K562 (cell line): ENCODE measurements at regions not wholly inside any gene's neighbourhood (a gene's known extent, or its start where the extent isn't known, plus 50 kb on each side); places are given as distances from the start of the nearest gene placed in this dataset.

ENCODE experiments used
- ATAC-seq: fragments of 200-7000 bp; cut with Tn5 transposase; 3 replicates; pipeline ENCODE4 v1.9.1; 2020; ENCODE audit warnings: moderate library complexity
- BruUV-seq: library from RNA; stranded (reverse); fragments of 400-500 nt; replicated peaks from 2 replicates; lab custom pipeline; 2021; lab: Mats Ljungman, UMichigan
- CTCF ChIA-PET: fragments of 300-600 bp; formaldehyde crosslinking; extraction: SDS; loops from one replicate; lab custom pipeline; 2021; ENCODE audit warnings: low intra/inter-chr PET ratio; lab: Yijun Ruan, JAX
- POLR2A ChIA-PET: fragments of 300-600, 350-650 bp; sonication (Branson Sonifier 250); formaldehyde crosslinking; extraction: SDS; loops from one replicate; lab custom pipeline; 2021; ENCODE audit warnings: antibody characterized with exemption, inconsistent platforms; lab: Yijun Ruan, JAX
- DNase-seq, 4 experiments: peaks; one replicate each; pipeline versions ENCODE4 v3.0.0 to v3.0.0-alpha.2; 2011 to 2018; ENCODE audit warnings: low spot score in 3 of 4, mixed read lengths in 3 of 4; ENCODE audit errors: extremely low read depth in 1 of 4
- FAIRE-seq: peaks from 2 replicates; lab custom pipeline; 2011; peaks lifted over from hg19 to GRCh38; lab: Jason Lieb, UNC
- H2AFZ ChIP-seq: 2 replicates; pipeline ENCODE4 v1.6.0; 2011; ENCODE audit warnings: low read depth, low read length, control low read depth, inconsistent platforms
- H3K27ac ChIP-seq: fragments of 200-600 bp; 3 replicates; pipeline ENCODE4 v1.8.0; 2011; ENCODE audit warnings: low read depth, mild to moderate bottlenecking, control low read depth, inconsistent platforms, low read length, moderate library complexity, mixed read lengths; ENCODE audit errors: extremely low read depth
- H3K27me3 ChIP-seq, 2 experiments: fragments of 300-600 bp in 1 of 2; 2 replicates in 1 of 2; 3 replicates in 1 of 2; pipeline versions ENCODE4 v1.6.0 to v1.8.0; 2011; ENCODE audit warnings: inconsistent platforms in 2 of 2, low read length in 2 of 2, mild to moderate bottlenecking in 1 of 2, mixed read lengths in 1 of 2, moderate library complexity in 1 of 2; ENCODE audit not compliant: control insufficient read depth in 2 of 2, insufficient read depth in 2 of 2
- H3K36me3 ChIP-seq: fragments of 300-600 bp; 3 replicates; pipeline ENCODE4 v1.8.0; 2011; ENCODE audit warnings: mild to moderate bottlenecking, low read length, inconsistent platforms; ENCODE audit not compliant: control insufficient read depth, insufficient read depth
- H3K4me1 ChIP-seq, 2 experiments: fragments of 200-600 bp in 1 of 2; replicated peaks in 1 of 2; 2 replicates in 1 of 2; 3 replicates in 1 of 2; pipeline versions ENCODE4 v1.5.1 to v1.8.0; 2011; ENCODE audit warnings: inconsistent platforms in 2 of 2, low read length in 2 of 2, mild to moderate bottlenecking in 1 of 2, mixed read lengths in 1 of 2, moderate library complexity in 1 of 2; ENCODE audit not compliant: control insufficient read depth in 2 of 2, insufficient read depth in 2 of 2
- H3K4me2 ChIP-seq: 2 replicates; pipeline ENCODE4 v1.6.1; 2011; ENCODE audit warnings: low read length, control low read depth, inconsistent platforms, mixed read lengths; ENCODE audit not compliant: insufficient read depth
- H3K4me3 ChIP-seq: fragments of 200-600 bp; sonication (generic), shearing (Covaris generic); 2 replicates; pipeline ENCODE4 v1.5.1; 2016; ENCODE audit warnings: control low read depth, inconsistent platforms
- H3K79me2 ChIP-seq: fragments of 200-600 bp; 3 replicates; pipeline ENCODE4 v1.8.0; 2011; ENCODE audit warnings: low read length, inconsistent platforms; ENCODE audit not compliant: control insufficient read depth, insufficient read depth
- H3K9ac ChIP-seq, 2 experiments: 2 replicates each; pipeline versions ENCODE4 v1.6.0 to v1.6.1; 2011; ENCODE audit warnings: low read depth in 2 of 2, low read length in 2 of 2, control low read depth in 1 of 2, inconsistent platforms in 1 of 2, mild to moderate bottlenecking in 1 of 2, mixed read lengths in 1 of 2; ENCODE audit not compliant: insufficient read depth in 1 of 2
- H3K9me1 ChIP-seq: one replicate; pipeline ENCODE4 v1.6.0; 2011; ENCODE audit warnings: inconsistent platforms, mild to moderate bottlenecking, low read length, moderate library complexity; ENCODE audit not compliant: control insufficient read depth, insufficient read depth
- H3K9me3 ChIP-seq: replicated peaks from 2 replicates; pipeline ENCODE4 v1.5.1; 2011; ENCODE audit warnings: low read depth, low read length, inconsistent platforms; ENCODE audit not compliant: control insufficient read depth, insufficient read depth
- H4K20me1 ChIP-seq: replicated peaks from 2 replicates; pipeline ENCODE4 v1.6.1; 2011; ENCODE audit warnings: low read length, inconsistent platforms, mixed read lengths; ENCODE audit not compliant: control insufficient read depth, insufficient read depth
- ATF4 ChIP-seq: fragments of 450-650 bp; formaldehyde crosslinking; IDR thresholded peaks from 2 replicates; pipeline ENCODE4 v1.4.0; 2022; ENCODE audit warnings: mild to moderate bottlenecking, moderate library complexity
- CUX1 ChIP-seq: fragments of 200-800 bp; sonication (Bioruptor generic); IDR thresholded peaks from 2 replicates; pipeline ENCODE4 v1.6.1; 2016; ENCODE audit warnings: missing genetic modification characterization, missing compliant biosample characterization
- LARP7 ChIP-seq: fragments of 450-650 bp; IDR thresholded peaks from 2 replicates; pipeline ENCODE4 v1.6.1; 2016
- MYC ChIP-seq, 2 experiments: fragments of 250-450 bp in 1 of 2; sonication (Bioruptor Pico) in 1 of 2; IDR thresholded peaks; 2 replicates each; pipeline versions ENCODE4 v1.5.1 to v1.6.1; 2012 to 2021; ENCODE audit warnings: low read depth in 2 of 2, borderline replicate concordance in 1 of 2, improper control_type of control experiment in 1 of 2, low read length in 1 of 2, mild to moderate bottlenecking in 1 of 2, moderate library complexity in 1 of 2
- MYNN ChIP-seq, 2 experiments: sonication (generic); formaldehyde crosslinking in 1 of 2; IDR thresholded peaks; 2 replicates each; pipeline versions ENCODE4 v1.5.0 to v1.6.1; 2016 to 2020; ENCODE audit warnings: antibody characterized with exemption in 1 of 2, missing genetic modification reagents in 1 of 2
- NCOA6 ChIP-seq: fragments of 450-650 bp; IDR thresholded peaks from 2 replicates; pipeline ENCODE4 v1.6.1; 2017; ENCODE audit warnings: mild to moderate bottlenecking
- PCBP1 ChIP-seq: fragments of 200-400 bp; formaldehyde crosslinking; IDR thresholded peaks from 2 replicates; pipeline ENCODE4 v1.6.1; 2018; ENCODE audit warnings: mild to moderate bottlenecking, low read depth, low read length; ENCODE audit not compliant: poor library complexity, severe bottlenecking
- TCF7L2 ChIP-seq: fragments of 150-350 bp; IDR thresholded peaks from 2 replicates; pipeline ENCODE4 v1.6.1; 2016; ENCODE audit warnings: low read depth, mild to moderate bottlenecking, low read length, moderate library complexity
- TFAM ChIP-seq: fragments of 250-450 bp; sonication (Bioruptor Pico); conservative IDR thresholded peaks from 2 replicates; pipeline ENCODE4 v1.5.0; 2021; ENCODE audit warnings: mild to moderate bottlenecking, moderate library complexity
- TOE1 ChIP-seq, 2 experiments: fragments of 450-650 bp in 1 of 2; sonication (generic) in 1 of 2; formaldehyde crosslinking in 1 of 2; IDR thresholded peaks; 2 replicates each; pipeline versions ENCODE4 v1.7.1 to v1.8.0; 2016 to 2022; ENCODE audit warnings: borderline replicate concordance in 2 of 2, mild to moderate bottlenecking in 2 of 2, antibody characterized with exemption in 1 of 2, inconsistent platforms in 1 of 2, low read depth in 1 of 2, missing genetic modification reagents in 1 of 2, moderate library complexity in 1 of 2
- WGBS: fragments of 100-300 bp; shearing (Covaris generic); methylation state at CpG from one replicate; pipeline ENCODE4 v1.1.6; 2016; ENCODE audit warnings: low coverage, mixed read lengths; ENCODE audit not compliant: insufficient coverage; ENCODE audit errors: missing lambda C conversion rate; 5-methylcytosine and 5-hydroxymethylcytosine counted together
- in situ Hi-C: fragments of 300-500 bp; cut with MboI; formaldehyde crosslinking; loops from 4 replicates; pipeline ENCODE4 v1.15.0; 2018; ENCODE audit warnings: inconsistent platforms, mixed read lengths
- intact Hi-C: fragments of 100-400 bp; cut with micrococcal nuclease; formaldehyde crosslinking; loops from 2 replicates; pipeline ENCODE4 v1.14.2; 2022

DNA sequence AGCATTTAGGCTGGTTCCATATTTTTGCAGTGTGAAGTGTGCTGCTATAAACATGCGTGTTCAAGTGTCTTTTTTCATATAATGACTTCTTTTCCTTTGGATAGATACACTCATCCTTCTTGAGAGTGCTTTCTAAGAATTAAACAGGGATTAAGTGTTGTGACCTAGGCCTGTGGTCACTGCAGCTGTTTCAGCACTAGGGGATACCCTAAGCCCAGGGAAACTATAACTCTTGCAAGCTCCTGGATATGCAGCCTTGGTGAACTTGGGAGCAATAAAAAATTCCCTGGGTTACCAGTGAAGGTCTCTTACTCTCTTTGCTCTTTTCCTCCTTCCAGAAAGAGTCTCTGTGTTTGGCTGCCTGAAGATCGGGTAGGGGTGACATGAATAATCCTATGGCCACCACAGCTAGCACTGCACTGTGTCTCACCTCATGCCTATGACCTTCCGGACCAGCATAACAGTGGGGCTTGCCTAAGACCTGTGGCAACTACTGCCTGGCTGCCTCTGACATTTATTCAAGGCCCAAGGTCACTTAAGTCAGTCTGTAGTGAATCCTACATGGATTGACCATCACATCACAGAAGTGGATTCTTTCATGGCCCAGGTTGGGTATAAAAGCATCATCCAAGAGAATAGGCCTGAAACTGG, 799.7 kb downstream of the DACH1 start (continued):
- no peak for TF ChIP-seq TFAM (CRISPR knock-in tag)

DNA sequence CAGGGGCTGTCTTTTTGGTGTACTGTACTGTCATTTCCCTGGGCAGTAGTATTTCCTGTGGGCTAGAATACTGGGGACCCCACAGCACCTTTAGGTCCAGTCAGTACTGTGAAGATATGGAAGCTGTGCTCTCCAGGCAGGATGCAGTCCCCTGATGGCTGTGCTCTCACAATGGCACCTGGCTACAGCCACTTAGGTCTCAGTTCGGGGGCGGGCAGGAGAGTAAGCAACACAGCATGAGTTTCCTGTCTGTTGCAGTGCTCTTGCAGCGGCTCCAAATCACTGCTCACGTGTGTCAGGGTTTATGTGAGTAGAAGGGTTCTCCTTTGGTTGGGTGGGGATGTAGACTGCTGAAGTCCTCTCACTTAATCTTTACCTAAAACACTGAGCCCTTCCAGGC, 810.4 kb downstream of the DACH1 start:
- intact Hi-C loops (no loop called here), in situ Hi-C loops (no loop called here)
- Histone ChIP-seq H3K79me2 (no peaks in the 10 kb centered on the region), H3K36me3 (no peaks in the 10 kb centered on the region), H3K9me3 (no peaks in the 10 kb centered on the region), H3K4me1 (no peaks in the 10 kb centered on the region), H3K27me3 (no peaks in the 10 kb centered on the region)
- BruUV-seq = no TSS peak
- 8% methylated on average over 4 of the region's 4 CpGs for WGBS
- TF ChIP-seq TCF7L2 (no peak), NCOA6 (no peak), MYNN (IDR thresholded peaks at IDR 0.05) (no peak), MYNN (CRISPR knock-in tag; IDR thresholded peaks at IDR 0.05) (no peak), TOE1 (IDR thresholded peaks at IDR 0.05; ENCODE audit: borderline replicate concordance) (no peak), TOE1 (CRISPR knock-in tag; IDR thresholded peaks at IDR 0.05; ENCODE audit: borderline replicate concordance, low read depth) (no peak), CUX1 (CRISPR knock-in tag) (no peak), LARP7 (no peak), ATF4 (no peak), MYC (IDR thresholded peaks at IDR 0.05; ENCODE audit: low read depth, low read length) (no peak), MYC (CRISPR knock-in tag; IDR thresholded peaks at IDR 0.05; ENCODE audit: borderline replicate concordance, low read depth) (no peak), PCBP1 (no peak)
- TF ChIP-seq, all 486 proteins: peak for 0
- DNase-seq (no peak), FAIRE-seq (no peak), ATAC-seq (no peak)
- Histone ChIP-seq H3K9ac (no peak overlapping the region), H3K4me2 (no peak overlapping the region), H3K9me1 (no peaks in the 10 kb centered on the region), H2AFZ (no peak overlapping the region), H3K4me3 (no peak overlapping the region), H4K20me1 (no peaks in the 10 kb centered on the region), H3K27ac (no peak overlapping the region)
- ChIA-PET CTCF (no interaction called here), POLR2A (no interaction called here)
